Activated CD4-positive, alpha-beta T cell treated with anti-CD3 and anti-CD28 coated beads for 1 hour (primary cell): ENCODE measurements at regions not wholly inside any gene's neighbourhood (a gene's known extent, or its start where the extent isn't known, plus 50 kb on each side); places are given as distances from the start of the nearest gene placed in this dataset.

ENCODE experiments used
- DNase-seq: peaks from one replicate; pipeline ENCODE4 v3.0.0-alpha.2; 2020

GRCh38 chr2:126795656-126796055 is 103.0 kb upstream of the TEX51 start:
- DNase-seq, result no peak

- DNase-seq, result no peak
Observed at GRCh38 chr2:126796931-126797621, 101.6 kb upstream of the TEX51 start.

- DNase-seq, result no peak
Observed at GRCh38 chr2:126797622-126798275, 100.9 kb upstream of the TEX51 start.

- no peak for DNase-seq
Observed at GRCh38 chr2:126798276-126799140, 100.2 kb upstream of the TEX51 start.

- DNase-seq, result no peak
Observed at GRCh38 chr2:126799301-126799700, 99.4 kb upstream of the TEX51 start.

- DNase-seq, result no peak
Observed at GRCh38 chr2:126801473-126801872, 97.2 kb upstream of the TEX51 start.

GRCh38 chr2:126802316-126802715 is 96.4 kb upstream of the TEX51 start:
- no peak for DNase-seq

GRCh38 chr2:126802774-126803433 is 95.8 kb upstream of the TEX51 start:
- no peak for DNase-seq

- DNase-seq, result no peak
Observed at GRCh38 chr2:126803434-126803775, 95.3 kb upstream of the TEX51 start.

- DNase-seq, result no peak
Observed at GRCh38 chr2:126804347-126804746, 94.3 kb upstream of the TEX51 start.

GRCh38 chr2:126808929-126809328 is 89.8 kb upstream of the TEX51 start:
- no peak for DNase-seq

- no peak for DNase-seq
Observed at GRCh38 chr2:126809340-126809739, 89.3 kb upstream of the TEX51 start.

- no peak for DNase-seq
Observed at GRCh38 chr2:126810001-126810400, 88.7 kb upstream of the TEX51 start.

GRCh38 chr2:126811101-126811500 is 87.6 kb upstream of the TEX51 start:
- DNase-seq, result no peak

GRCh38 chr2:126817172-126817571 is 81.5 kb upstream of the TEX51 start:
- DNase-seq, result no peak

- DNase-seq, result no peak
Observed at GRCh38 chr2:126822115-126822514, 76.6 kb upstream of the TEX51 start.

GRCh38 chr2:126822921-126823320 is 75.8 kb upstream of the TEX51 start:
- DNase-seq, result no peak

GRCh38 chr2:126823951-126824350 is 74.7 kb upstream of the TEX51 start:
- no peak for DNase-seq

GRCh38 chr2:126824663-126825062 is 74.0 kb upstream of the TEX51 start:
- DNase-seq, result no peak

GRCh38 chr2:126825316-126825715 is 73.4 kb upstream of the TEX51 start:
- DNase-seq, result no peak

- no peak for DNase-seq
Observed at GRCh38 chr2:126826491-126826890, 72.2 kb upstream of the TEX51 start.

GRCh38 chr2:126827371-126827770 is 71.3 kb upstream of the TEX51 start:
- DNase-seq, result no peak

GRCh38 chr2:126828051-126828450 is 70.6 kb upstream of the TEX51 start:
- DNase-seq, result no peak
